ENCODE measurements at regions not wholly inside any gene's neighbourhood (a gene's known extent, or its start where the extent isn't known, plus 50 kb on each side); places are given as distances from the start of the nearest gene placed in this dataset.

DNA sequence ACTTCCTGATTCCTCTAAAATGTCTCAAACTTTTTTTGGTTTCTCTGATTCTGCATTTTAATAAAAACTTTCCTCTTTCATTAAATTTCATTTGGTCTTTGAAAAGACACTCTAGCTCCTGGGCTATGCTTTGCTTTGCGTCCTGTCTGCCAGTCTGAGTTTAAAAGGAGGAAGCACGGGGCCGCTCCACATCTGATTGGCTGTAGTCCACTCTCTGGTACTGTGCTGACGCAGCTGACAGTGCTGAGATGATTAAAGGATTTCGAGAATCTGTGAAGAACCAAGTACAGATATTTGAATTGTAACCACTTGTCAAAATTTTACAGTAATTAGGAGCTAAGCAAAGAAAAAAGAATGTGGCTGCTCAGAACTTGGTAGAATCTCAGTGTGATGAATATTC is 199.6 kb upstream of the HNMT start:
- TF ChIP-seq CEBPB (IDR thresholded peaks at IDR 0.05) (no peak), NFIC (IDR thresholded peaks at IDR 0.05) (no peak), EGR1 (IDR thresholded peaks at IDR 0.05) (no peak), RAD21 (IDR thresholded peaks at IDR 0.05; ENCODE audit: low read depth) (no peak), TEAD4 (IDR thresholded peaks at IDR 0.05) (no peak), FOXM1 (IDR thresholded peaks at IDR 0.05; ENCODE audit: borderline replicate concordance, low read depth) (no peak), MAX (IDR thresholded peaks at IDR 0.05) (no peak)
- TF ChIP-seq, protein P1, sequence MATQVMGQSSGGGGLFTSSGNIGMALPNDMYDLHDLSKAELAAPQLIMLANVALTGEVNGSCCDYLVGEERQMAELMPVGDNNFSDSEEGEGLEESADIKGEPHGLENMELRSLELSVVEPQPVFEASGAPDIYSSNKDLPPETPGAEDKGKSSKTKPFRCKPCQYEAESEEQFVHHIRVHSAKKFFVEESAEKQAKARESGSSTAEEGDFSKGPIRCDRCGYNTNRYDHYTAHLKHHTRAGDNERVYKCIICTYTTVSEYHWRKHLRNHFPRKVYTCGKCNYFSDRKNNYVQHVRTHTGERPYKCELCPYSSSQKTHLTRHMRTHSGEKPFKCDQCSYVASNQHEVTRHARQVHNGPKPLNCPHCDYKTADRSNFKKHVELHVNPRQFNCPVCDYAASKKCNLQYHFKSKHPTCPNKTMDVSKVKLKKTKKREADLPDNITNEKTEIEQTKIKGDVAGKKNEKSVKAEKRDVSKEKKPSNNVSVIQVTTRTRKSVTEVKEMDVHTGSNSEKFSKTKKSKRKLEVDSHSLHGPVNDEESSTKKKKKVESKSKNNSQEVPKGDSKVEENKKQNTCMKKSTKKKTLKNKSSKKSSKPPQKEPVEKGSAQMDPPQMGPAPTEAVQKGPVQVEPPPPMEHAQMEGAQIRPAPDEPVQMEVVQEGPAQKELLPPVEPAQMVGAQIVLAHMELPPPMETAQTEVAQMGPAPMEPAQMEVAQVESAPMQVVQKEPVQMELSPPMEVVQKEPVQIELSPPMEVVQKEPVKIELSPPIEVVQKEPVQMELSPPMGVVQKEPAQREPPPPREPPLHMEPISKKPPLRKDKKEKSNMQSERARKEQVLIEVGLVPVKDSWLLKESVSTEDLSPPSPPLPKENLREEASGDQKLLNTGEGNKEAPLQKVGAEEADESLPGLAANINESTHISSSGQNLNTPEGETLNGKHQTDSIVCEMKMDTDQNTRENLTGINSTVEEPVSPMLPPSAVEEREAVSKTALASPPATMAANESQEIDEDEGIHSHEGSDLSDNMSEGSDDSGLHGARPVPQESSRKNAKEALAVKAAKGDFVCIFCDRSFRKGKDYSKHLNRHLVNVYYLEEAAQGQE (IDR thresholded peaks at IDR 0.05; ENCODE audit: low read depth), result no peak

Data from Ishikawa (cell line).